ENCODE measurements at regions not wholly inside any gene's neighbourhood (a gene's known extent, or its start where the extent isn't known, plus 50 kb on each side); places are given as distances from the start of the nearest gene placed in this dataset.

GRCh38 chr1:47637111-47637685 lies 199.4 kb downstream of the FOXD2 start:
- no peak for DNase-seq (ENCODE audit: low read depth in 1 of 2, low spot score in 1 of 2)
- H3K27ac ChIP-seq (replicated peaks) = no peak overlapping the region
- no peak overlapping the region for H3K4me3 ChIP-seq (replicated peaks; ENCODE audit: insufficient read depth, low read length)
- TF ChIP-seq POLR2AphosphoS5 (IDR thresholded peaks at IDR 0.05; ENCODE audit: low read depth) (no peak), REST (IDR thresholded peaks at IDR 0.05; ENCODE audit: insufficient replicate concordance, low read depth) (no peak), CTCF (IDR thresholded peaks at IDR 0.05; ENCODE audit: insufficient read depth, low read length) (no peak), SPI1 (IDR thresholded peaks at IDR 0.05; ENCODE audit: borderline replicate concordance, low read depth) (no peak), GABPA (IDR thresholded peaks at IDR 0.05; ENCODE audit: low read depth) (no peak)
- no peaks in the 10 kb centered on the region for H3K27me3 ChIP-seq (ENCODE audit: insufficient read depth, poor library complexity, severe bottlenecking)

- Histone ChIP-seq H3K27me3 (ENCODE audit: insufficient read depth, poor library complexity, severe bottlenecking) (no peaks in the 10 kb centered on the region), H3K27ac (replicated peaks) (no peak overlapping the region), H3K4me3 (replicated peaks; ENCODE audit: insufficient read depth, low read length) (no peak overlapping the region)
- no peak for DNase-seq (ENCODE audit: low read depth in 1 of 2, low spot score in 1 of 2)
- TF ChIP-seq REST (IDR thresholded peaks at IDR 0.05; ENCODE audit: insufficient replicate concordance, low read depth) = no peak
These were observed 200.4 kb downstream of the FOXD2 start for GRCh38 chr1:47638240-47638639.

GRCh38 chr1:47638713-47639112 lies 200.9 kb downstream of the FOXD2 start:
- no peak for DNase-seq (ENCODE audit: low read depth in 1 of 2, low spot score in 1 of 2)
- Histone ChIP-seq H3K27me3 (ENCODE audit: insufficient read depth, poor library complexity, severe bottlenecking) (no peaks in the 10 kb centered on the region), H3K4me3 (replicated peaks; ENCODE audit: insufficient read depth, low read length) (no peak overlapping the region), H3K27ac (replicated peaks) (no peak overlapping the region)
- TF ChIP-seq POLR2AphosphoS5 (IDR thresholded peaks at IDR 0.05; ENCODE audit: low read depth) (no peak), GABPA (IDR thresholded peaks at IDR 0.05; ENCODE audit: low read depth) (no peak), SPI1 (IDR thresholded peaks at IDR 0.05; ENCODE audit: borderline replicate concordance, low read depth) (no peak), CTCF (IDR thresholded peaks at IDR 0.05; ENCODE audit: insufficient read depth, low read length) (no peak), REST (IDR thresholded peaks at IDR 0.05; ENCODE audit: insufficient replicate concordance, low read depth) (no peak)
